ENCODE measurements at regions not wholly inside any gene's neighbourhood (a gene's known extent, or its start where the extent isn't known, plus 50 kb on each side); places are given as distances from the start of the nearest gene placed in this dataset.

DNA sequence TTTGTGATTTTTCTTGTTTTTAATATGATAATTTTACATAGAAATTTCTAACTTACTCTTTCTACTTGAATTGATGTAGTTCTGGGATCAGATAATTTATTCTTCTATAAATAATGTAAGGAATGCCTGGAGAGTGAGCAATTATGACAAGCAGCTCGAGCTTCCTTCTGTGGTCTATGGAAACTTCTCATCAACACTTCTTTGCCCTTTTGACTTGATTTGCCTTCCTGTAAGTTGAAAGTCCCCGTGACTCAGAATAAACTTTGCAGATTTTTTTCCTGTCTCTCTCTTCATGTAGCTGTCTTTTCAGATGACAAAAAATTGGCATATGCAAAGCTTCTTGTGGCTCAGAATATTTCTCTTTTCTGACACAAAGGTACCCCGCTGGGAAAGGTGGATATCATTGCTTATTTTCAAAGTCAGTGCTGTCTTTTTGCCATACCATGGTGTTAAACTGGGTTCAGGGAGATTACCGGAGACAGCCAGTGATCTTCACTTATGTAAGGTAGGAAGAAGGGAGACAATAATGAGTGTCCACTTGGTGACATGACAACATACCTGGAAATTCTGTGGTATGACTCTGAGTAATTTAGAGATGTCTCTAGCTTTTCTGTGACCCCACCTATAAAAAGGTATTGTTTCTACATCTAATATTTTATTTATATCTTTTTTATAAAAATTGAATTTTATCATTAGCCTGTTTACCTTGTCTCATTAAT, 278.6 kb upstream of the GNPDA2 start:
- TF ChIP-seq SMAD1 (CRISPR knock-in tag; IDR thresholded peaks at IDR 0.05; ENCODE audit: borderline replicate concordance, low read depth) (no peak), NFIC (IDR thresholded peaks at IDR 0.05; ENCODE audit: low read length) (no peak), CBFB (CRISPR knock-in tag; IDR thresholded peaks at IDR 0.05) (no peak), RAD51 (IDR thresholded peaks at IDR 0.05; ENCODE audit: borderline replicate concordance) (no peak), HMG20A (CRISPR knock-in tag; IDR thresholded peaks at IDR 0.05; ENCODE audit: borderline replicate concordance) (no peak)
- TF ChIP-seq, protein P1, sequence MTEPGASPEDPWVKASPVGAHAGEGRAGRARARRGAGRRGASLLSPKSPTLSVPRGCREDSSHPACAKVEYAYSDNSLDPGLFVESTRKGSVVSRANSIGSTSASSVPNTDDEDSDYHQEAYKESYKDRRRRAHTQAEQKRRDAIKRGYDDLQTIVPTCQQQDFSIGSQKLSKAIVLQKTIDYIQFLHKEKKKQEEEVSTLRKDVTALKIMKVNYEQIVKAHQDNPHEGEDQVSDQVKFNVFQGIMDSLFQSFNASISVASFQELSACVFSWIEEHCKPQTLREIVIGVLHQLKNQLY (CRISPR knock-in tag; IDR thresholded peaks at IDR 0.05) = no peak

All from HepG2 (cell line).